ENCODE measurements at regions not wholly inside any gene's neighbourhood (a gene's known extent, or its start where the extent isn't known, plus 50 kb on each side); places are given as distances from the start of the nearest gene placed in this dataset.

DNA sequence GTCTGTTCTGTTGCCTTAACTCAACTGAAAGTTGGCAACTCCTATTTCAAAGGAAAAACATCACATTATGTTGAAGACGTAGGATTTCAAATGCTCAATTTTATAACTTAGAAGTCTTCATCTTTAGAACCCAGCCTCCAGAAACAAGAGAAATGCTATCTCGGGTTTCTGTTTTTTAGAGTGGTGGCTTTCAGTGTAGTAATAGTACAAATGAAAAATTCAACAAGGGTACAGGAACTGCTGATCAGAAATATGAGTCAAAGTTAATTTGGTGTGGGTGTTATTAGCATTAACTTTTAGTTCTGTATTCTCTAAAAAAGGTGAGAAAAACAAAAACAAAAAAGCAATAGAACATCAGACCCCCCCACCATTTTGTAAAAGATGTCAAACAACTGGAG is 56.6 kb upstream of the FLT1 start:
- TF ChIP-seq EZH2 (IDR thresholded peaks at IDR 0.05; ENCODE audit: insufficient read depth, poor library complexity, severe bottlenecking), result no peak
- no peak for TF ChIP-seq EZH2phosphoT487 (IDR thresholded peaks at IDR 0.05; ENCODE audit: insufficient read depth, low read depth)
